Mucosa of stomach (tissue), 1 donor: ENCODE measurements at regions not wholly inside any gene's neighbourhood (a gene's known extent, or its start where the extent isn't known, plus 50 kb on each side); places are given as distances from the start of the nearest gene placed in this dataset.

ENCODE experiments used
- H3K27me3 ChIP-seq: one replicate; pipeline ENCODE4 v1.7.0; 2013; ENCODE audit warnings: mild to moderate bottlenecking, low read length; ENCODE audit not compliant: control insufficient read depth, insufficient read depth
- H3K36me3 ChIP-seq: one replicate; pipeline ENCODE4 v1.7.0; 2013; ENCODE audit warnings: low read length; ENCODE audit not compliant: control insufficient read depth, insufficient read depth
- H3K4me1 ChIP-seq: one replicate; pipeline ENCODE4 v1.7.0; 2013; ENCODE audit warnings: mild to moderate bottlenecking, low read length; ENCODE audit not compliant: control insufficient read depth, insufficient read depth
- H3K4me3 ChIP-seq: one replicate; pipeline ENCODE4 v1.7.0; 2013; ENCODE audit warnings: low read length
- H3K9ac ChIP-seq: one replicate; pipeline ENCODE4 v1.7.0; 2013; ENCODE audit warnings: mild to moderate bottlenecking, low read length, moderate library complexity
- H3K9me3 ChIP-seq: one replicate; pipeline ENCODE4 v1.7.0; 2013; ENCODE audit warnings: mild to moderate bottlenecking, low read length, moderate library complexity; ENCODE audit not compliant: control insufficient read depth
- donor health status: Pancreatic carcinoma.

- no peak overlapping the region for H3K9ac ChIP-seq
- no peaks in the 10 kb centered on the region for H3K27me3 ChIP-seq
- peaks cover 11% of the 10 kb centered on the region for H3K4me1 ChIP-seq
- H3K36me3 ChIP-seq: no peaks in the 10 kb centered on the region
- no peaks in the 10 kb centered on the region for H3K9me3 ChIP-seq
- no peak overlapping the region for H3K4me3 ChIP-seq
Observed at GRCh38 chr14:62632771-62633170, 412.5 kb downstream of the KCNH5 start.

- H3K4me1 ChIP-seq: no peaks in the 10 kb centered on the region
- H3K9me3 ChIP-seq: no peaks in the 10 kb centered on the region
- no peaks in the 10 kb centered on the region for H3K36me3 ChIP-seq
- H3K4me3 ChIP-seq: no peak overlapping the region
- H3K27me3 ChIP-seq: no peaks in the 10 kb centered on the region
- H3K9ac ChIP-seq: no peak overlapping the region
Observed at GRCh38 chr14:62645649-62646048, 399.6 kb downstream of the KCNH5 start.
